Effector CD8-positive, alpha-beta T cell (primary cell): ENCODE measurements at regions not wholly inside any gene's neighbourhood (a gene's known extent, or its start where the extent isn't known, plus 50 kb on each side); places are given as distances from the start of the nearest gene placed in this dataset.

ENCODE experiments used
- DNase-seq: peaks from one replicate; lab custom pipeline; 2025; lab: John Stamatoyannopoulos, UW

- no peak for DNase-seq
Measured at GRCh38 chr15:95325763-95326404, 1004.6 kb upstream of the NR2F2 start.

- DNase-seq: no peak
Measured at GRCh38 chr15:95326431-95327182, 1003.9 kb upstream of the NR2F2 start.

- no peak for DNase-seq
Measured at GRCh38 chr15:95327183-95327525, 1003.3 kb upstream of the NR2F2 start.

DNA sequence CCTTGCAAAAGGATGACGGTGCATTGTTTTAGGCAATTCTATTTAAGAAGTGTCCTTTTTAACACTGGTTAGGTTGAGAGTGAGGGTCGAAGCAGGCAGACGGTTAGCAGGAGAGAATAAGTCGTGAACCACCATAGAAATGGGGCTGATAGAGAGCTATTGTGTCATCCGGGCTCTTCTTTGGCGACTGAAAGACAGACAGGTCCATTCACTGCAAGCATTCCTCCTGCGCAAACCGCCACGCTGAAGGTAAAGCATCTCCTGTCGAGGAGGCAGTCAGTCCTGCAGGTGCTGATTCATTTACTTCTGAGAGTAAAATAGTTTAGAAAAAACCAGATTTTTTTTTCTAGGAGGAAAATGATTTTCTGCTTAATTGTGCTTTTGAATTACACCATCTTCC lies 1002.8 kb upstream of the NR2F2 start:
- DNase-seq: no peak

DNA sequence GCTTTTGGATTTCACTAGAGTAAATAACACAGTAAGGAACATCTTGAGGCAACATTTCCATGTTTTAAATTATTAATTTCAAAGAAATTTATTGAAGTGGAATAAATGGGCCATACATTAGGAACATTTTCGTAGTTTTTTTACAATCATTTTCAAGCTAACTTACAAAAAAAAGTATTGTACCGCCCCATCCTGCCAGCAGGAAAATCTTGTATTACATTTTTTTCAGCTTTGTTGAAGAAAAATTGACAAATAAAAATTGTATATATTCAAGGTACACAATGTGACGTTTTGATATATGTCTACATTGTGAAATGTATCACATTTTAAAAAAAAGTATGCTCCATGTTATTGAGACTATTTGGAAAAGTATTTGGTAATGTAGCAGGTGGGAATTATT lies 1001.9 kb upstream of the NR2F2 start:
- DNase-seq: no peak

GRCh38 chr15:95329362-95329761 lies 1001.1 kb upstream of the NR2F2 start:
- DNase-seq: no peak

DNA sequence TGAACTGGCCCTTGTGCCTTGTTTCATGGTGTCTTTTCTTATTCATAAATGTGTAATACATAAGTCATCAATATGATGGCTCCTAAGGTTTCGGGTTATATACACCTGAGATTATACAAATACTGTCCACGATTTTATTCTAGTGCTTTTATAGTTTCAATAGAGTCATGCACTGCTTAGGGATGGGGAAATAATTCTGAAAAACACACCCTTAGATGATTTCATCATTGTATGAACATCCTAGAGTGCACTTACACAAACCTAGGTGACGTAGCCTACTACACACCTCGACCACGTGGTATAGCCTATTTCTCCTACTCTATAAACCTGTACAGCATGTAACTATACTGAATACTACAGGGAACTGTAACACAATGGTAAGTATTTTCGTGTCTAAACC lies 988.8 kb upstream of the NR2F2 start:
- no peak for DNase-seq

GRCh38 chr15:95345867-95346266 lies 984.6 kb upstream of the NR2F2 start:
- no peak for DNase-seq

- no peak for DNase-seq
Measured at GRCh38 chr15:95346721-95347475, 983.6 kb upstream of the NR2F2 start.

DNA sequence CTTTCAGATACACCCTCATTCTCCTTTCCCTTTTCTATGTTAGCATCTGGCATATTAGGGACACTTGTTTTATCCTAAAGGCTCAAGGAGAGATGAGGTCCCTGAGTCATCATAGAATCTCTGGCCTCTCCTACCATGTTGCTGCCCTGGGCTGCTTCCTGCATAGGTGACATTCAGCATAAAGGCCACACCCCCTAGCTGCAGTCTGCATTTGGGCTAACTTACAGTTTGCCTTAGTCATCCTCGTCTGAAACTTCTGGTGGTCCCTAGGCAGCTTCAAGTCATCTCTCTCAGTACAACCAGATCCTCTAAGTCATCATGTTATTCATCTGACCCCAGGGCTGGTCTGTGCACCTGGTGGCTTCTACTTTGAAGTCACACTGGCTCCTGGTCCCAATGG lies 982.7 kb upstream of the NR2F2 start:
- no peak for DNase-seq

DNA sequence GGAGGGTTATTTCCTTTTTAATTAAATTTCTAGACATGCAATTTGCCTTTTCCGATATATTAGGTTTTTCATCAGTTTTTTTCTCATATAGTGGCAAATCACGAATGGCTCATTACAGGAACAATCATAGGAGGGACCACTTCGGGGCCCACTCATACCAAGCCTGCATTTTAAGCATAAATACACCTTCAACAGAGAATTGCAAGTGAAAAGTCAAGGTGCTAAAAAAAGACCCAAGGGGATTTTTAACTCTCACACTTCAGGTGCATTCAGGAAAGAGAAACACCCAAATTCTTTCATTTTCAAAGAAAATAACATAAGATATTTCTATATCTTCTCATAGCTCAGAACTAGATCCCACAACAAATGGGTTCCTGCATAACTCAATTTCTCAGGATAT lies 979.6 kb upstream of the NR2F2 start:
- no peak for DNase-seq

DNA sequence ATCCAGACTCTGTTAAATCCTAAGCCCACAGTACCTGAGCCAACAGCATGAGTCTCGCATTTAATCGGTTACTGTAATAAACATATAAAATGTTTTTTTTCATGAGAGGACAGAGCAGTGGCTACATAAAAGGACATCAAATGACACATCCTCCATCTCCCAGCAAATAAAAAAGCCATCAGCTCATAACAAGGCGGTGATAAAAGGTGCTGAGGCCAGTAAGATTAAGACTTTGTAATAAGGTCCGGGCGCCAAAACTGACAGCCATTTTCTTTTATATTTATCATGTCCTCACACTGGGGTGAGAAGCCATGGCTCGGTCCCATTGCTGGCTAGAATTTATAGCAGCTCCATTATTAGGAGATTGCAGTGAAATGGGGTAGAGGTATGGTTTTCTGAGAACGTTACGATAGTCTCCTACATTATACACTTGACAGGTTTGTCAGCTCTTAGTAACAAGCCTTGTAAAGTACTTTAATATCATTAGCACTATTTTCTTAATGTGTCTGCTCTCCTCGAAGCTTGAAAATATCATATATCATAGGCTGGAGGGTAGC lies 977.8 kb upstream of the NR2F2 start:
- DNase-seq: no peak

GRCh38 chr15:95353512-95353911 lies 977.0 kb upstream of the NR2F2 start:
- DNase-seq: no peak

DNA sequence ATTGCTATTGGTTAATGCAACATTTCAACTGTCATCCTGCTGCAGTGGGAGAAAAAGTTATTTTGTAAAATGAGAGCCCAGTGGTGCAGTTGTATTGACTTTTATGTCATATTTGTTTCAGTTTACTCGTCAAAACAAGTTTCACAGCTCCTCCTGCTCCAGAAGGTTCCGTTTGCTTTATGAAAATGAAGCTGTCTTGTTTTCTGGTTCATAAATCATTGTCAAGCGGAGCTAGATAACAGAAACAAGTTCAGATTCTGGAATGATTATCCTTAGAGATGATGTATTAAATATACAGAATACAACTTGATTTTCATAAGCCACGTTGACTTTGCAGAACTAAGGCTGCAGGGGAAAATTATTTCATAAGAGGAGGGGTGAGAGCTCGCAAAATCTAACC lies 970.5 kb upstream of the NR2F2 start:
- DNase-seq: no peak

- no peak for DNase-seq
Measured at GRCh38 chr15:95362306-95362705, 968.2 kb upstream of the NR2F2 start.

GRCh38 chr15:95363646-95364045 lies 966.9 kb upstream of the NR2F2 start:
- no peak for DNase-seq

DNA sequence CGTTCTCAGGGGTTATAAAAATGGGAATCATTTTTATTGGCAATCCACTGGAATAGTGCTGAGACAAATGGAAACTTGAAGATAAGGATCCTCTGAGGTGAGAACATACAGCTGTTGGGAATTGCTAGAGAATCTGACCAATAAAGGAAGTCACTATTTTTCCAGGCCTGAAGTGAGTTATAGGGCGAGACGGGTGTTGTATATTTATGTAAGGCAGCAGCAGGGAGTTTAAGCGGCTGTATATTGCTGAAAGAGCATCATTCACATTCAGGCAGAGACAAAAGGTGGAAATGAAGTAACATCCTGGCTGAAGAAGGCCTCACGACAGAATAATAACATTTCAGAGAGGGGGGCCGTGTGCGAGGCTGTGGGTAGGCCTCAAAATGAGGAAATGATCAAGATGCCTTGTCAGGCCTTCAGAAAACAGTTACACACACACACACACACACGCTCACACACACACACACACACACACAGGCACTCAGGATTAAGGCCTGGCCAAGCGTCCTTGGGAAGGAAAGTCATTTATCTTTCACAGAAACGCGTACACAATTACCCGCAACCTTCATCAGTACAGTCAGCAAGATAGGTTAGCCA lies 964.9 kb upstream of the NR2F2 start:
- no peak for DNase-seq

- DNase-seq: no peak
Measured at GRCh38 chr15:95368191-95368590, 962.3 kb upstream of the NR2F2 start.

GRCh38 chr15:95368755-95369601 lies 961.5 kb upstream of the NR2F2 start:
- DNase-seq: no peak

- no peak for DNase-seq
Measured at GRCh38 chr15:95370291-95370690, 960.2 kb upstream of the NR2F2 start.

DNA sequence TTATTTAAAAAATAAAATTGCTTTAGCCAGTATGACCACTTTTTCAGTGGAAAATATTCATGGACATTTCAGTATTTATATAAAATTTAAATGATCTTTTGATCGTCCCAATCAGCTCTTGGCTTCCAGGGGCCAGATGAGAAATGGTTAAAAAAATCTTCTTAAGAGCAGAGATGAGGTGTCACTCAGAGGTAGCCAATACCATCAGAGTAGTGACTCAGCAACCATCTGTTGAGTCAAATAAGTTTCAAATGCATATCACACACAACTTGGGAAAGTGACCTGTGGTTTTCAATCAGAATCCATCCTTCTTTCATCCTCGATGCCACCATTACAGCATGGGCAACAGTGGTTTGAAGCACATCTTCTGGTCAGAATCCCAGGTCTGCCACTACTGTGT lies 958.8 kb upstream of the NR2F2 start:
- no peak for DNase-seq

- no peak for DNase-seq
Measured at GRCh38 chr15:95375281-95375680, 955.2 kb upstream of the NR2F2 start.
